Panc1 (cell line): ENCODE measurements at regions not wholly inside any gene's neighbourhood (a gene's known extent, or its start where the extent isn't known, plus 50 kb on each side); places are given as distances from the start of the nearest gene placed in this dataset.

Source experiments
- POLR2AphosphoS5 ChIP-seq: IDR thresholded peaks from 2 replicates; pipeline ENCODE4 v1.6.1; 2012; ENCODE audit warnings: mild to moderate bottlenecking, low read depth, low read length, moderate library complexity
- REST ChIP-seq, 2 experiments: IDR thresholded peaks; 2 replicates each; pipeline ENCODE4 v1.6.1; 2011 to 2012; ENCODE audit warnings: low read depth in 2 of 2, control low read depth in 1 of 2, low read length in 1 of 2, mild to moderate bottlenecking in 1 of 2, moderate library complexity in 1 of 2; ENCODE audit not compliant: insufficient read depth in 1 of 2
- SIN3A ChIP-seq: IDR thresholded peaks from 2 replicates; pipeline ENCODE4 v1.6.1; 2012; ENCODE audit warnings: low read depth, mild to moderate bottlenecking, low read length, moderate library complexity, borderline replicate concordance; ENCODE audit not compliant: insufficient read depth
- TCF7L2 ChIP-seq: IDR thresholded peaks from 2 replicates; pipeline ENCODE4 v1.6.1; 2011; ENCODE audit warnings: mild to moderate bottlenecking, low read depth, low read length, inconsistent platforms
- TF ChIP-seq, protein P1 (sequence below): fragments of 450-650 bp; IDR thresholded peaks from 2 replicates; pipeline ENCODE4 v1.5.1; 2017; ENCODE audit warnings: mild to moderate bottlenecking

DNA sequence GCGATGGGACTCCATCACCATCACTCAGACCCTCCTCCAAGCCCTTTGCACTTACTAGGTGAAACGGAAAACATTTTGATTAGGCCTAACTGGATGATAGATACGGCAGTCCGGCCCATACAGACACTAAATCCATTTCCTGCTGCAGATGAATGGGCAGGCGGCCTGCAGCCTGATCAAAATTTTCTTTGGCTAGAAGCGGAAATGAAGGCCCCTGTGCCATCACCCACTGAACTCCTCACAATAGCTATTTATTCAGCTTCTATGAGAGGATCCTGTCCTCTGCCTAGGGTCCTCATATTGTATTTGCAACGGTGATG is 200.5 kb downstream of the OMA1 start:
- TF ChIP-seq REST (IDR thresholded peaks at IDR 0.05; ENCODE audit: insufficient read depth in 1 of 2, low read depth in 2 of 2, low read length in 1 of 2): no peak
- TF ChIP-seq, protein P1, sequence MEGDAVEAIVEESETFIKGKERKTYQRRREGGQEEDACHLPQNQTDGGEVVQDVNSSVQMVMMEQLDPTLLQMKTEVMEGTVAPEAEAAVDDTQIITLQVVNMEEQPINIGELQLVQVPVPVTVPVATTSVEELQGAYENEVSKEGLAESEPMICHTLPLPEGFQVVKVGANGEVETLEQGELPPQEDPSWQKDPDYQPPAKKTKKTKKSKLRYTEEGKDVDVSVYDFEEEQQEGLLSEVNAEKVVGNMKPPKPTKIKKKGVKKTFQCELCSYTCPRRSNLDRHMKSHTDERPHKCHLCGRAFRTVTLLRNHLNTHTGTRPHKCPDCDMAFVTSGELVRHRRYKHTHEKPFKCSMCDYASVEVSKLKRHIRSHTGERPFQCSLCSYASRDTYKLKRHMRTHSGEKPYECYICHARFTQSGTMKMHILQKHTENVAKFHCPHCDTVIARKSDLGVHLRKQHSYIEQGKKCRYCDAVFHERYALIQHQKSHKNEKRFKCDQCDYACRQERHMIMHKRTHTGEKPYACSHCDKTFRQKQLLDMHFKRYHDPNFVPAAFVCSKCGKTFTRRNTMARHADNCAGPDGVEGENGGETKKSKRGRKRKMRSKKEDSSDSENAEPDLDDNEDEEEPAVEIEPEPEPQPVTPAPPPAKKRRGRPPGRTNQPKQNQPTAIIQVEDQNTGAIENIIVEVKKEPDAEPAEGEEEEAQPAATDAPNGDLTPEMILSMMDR: no peak
- no peak for TF ChIP-seq POLR2AphosphoS5
- no peak for TF ChIP-seq TCF7L2
- TF ChIP-seq SIN3A: no peak
